ENCODE measurements at regions not wholly inside any gene's neighbourhood (a gene's known extent, or its start where the extent isn't known, plus 50 kb on each side); places are given as distances from the start of the nearest gene placed in this dataset.
A peak's percentile ranks its signal among the peaks of the same experiment; 100 is the strongest.

DNA sequence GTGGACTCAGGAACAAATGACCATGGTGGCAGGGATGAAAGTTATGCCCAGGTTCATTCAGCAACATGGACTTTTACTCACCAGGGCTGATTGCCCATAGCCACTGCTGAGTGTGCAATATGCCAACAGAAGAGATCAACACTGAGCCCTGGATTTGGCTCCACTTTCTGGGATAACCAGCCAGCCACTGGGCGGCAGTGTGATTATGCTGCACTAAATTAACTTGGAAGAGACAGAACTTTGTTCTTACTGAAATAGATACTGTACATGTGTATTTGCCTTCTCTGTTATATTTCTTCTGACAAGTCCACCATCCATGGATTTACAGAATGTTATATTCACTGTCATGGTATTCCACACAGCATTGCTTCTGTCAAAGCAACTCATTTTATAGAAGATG is 257.4 kb downstream of the TDRD3 start:
- Histone ChIP-seq H3K4me3 (no peak overlapping the region), H3K27me3 (no peaks in the 10 kb centered on the region), H3K4me1 (no peaks in the 10 kb centered on the region), H3K9me3 (no peaks in the 10 kb centered on the region), H3K27ac (no peak overlapping the region), H3K36me3 (no peaks in the 10 kb centered on the region)
- no peak for DNase-seq
- TF ChIP-seq POLR2A (IDR thresholded peaks at IDR 0.05) = no peak
- TF ChIP-seq, protein P1, sequence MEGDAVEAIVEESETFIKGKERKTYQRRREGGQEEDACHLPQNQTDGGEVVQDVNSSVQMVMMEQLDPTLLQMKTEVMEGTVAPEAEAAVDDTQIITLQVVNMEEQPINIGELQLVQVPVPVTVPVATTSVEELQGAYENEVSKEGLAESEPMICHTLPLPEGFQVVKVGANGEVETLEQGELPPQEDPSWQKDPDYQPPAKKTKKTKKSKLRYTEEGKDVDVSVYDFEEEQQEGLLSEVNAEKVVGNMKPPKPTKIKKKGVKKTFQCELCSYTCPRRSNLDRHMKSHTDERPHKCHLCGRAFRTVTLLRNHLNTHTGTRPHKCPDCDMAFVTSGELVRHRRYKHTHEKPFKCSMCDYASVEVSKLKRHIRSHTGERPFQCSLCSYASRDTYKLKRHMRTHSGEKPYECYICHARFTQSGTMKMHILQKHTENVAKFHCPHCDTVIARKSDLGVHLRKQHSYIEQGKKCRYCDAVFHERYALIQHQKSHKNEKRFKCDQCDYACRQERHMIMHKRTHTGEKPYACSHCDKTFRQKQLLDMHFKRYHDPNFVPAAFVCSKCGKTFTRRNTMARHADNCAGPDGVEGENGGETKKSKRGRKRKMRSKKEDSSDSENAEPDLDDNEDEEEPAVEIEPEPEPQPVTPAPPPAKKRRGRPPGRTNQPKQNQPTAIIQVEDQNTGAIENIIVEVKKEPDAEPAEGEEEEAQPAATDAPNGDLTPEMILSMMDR (IDR thresholded peaks at IDR 0.05) = peak in 2 of 6 experiments; percentile 36 to 38

DNA sequence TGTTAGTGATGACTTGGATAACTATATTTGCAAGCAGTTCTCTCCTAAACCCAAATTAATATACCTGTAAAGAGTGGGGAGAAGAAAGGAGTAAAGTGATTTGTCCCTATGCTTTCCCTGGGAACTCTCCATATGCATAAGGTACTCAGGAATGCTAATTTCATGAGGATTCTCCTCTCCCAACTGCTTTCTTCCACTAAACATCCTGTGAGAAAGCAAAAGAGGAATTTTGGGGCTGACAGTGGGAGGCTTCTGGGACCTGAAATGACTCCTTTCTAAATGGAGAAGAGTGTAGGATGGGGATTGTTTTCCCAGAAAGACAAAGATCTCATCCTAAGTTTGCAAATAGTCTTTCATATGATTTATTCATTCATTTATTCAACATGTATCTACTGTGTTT is 250.5 kb downstream of the TDRD3 start:
- no peaks in the 10 kb centered on the region for H3K4me1 ChIP-seq
- no peak for TF ChIP-seq POLR2A (IDR thresholded peaks at IDR 0.05)
- TF ChIP-seq, protein P1 (IDR thresholded peaks at IDR 0.05) = no peak
- no peak overlapping the region for H3K27ac ChIP-seq
- H3K9me3 ChIP-seq = no peaks in the 10 kb centered on the region
- H3K36me3 ChIP-seq = no peaks in the 10 kb centered on the region
- no peak overlapping the region for H3K4me3 ChIP-seq
- no peak for DNase-seq
- no peaks in the 10 kb centered on the region for H3K27me3 ChIP-seq

DNA sequence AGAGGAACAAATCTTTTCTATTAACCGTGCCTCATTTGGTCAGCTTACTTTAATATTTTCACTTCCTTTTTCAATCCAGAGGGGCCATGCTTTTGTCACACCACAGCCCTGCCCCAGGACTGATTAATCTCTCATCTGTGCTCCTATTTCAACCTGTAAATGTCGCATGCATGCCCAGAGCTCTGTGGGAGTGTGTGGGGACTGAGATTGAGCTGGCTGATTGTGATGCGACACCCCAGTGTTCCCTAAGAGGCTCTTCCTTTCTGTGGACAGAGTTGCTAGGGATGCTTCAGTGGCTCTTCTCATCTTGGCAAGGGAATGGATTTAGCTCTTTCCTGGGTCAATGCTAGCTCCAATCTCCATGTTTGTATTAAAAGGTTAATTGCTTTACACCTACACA is 249.6 kb downstream of the TDRD3 start:
- no peaks in the 10 kb centered on the region for H3K36me3 ChIP-seq
- TF ChIP-seq, protein P1 (IDR thresholded peaks at IDR 0.05) = no peak
- no peak for TF ChIP-seq POLR2A (IDR thresholded peaks at IDR 0.05)
- no peaks in the 10 kb centered on the region for H3K9me3 ChIP-seq
- H3K4me3 ChIP-seq = no peak overlapping the region
- H3K4me1 ChIP-seq = no peaks in the 10 kb centered on the region
- DNase-seq = no peak
- no peaks in the 10 kb centered on the region for H3K27me3 ChIP-seq
- H3K27ac ChIP-seq = no peak overlapping the region

DNA sequence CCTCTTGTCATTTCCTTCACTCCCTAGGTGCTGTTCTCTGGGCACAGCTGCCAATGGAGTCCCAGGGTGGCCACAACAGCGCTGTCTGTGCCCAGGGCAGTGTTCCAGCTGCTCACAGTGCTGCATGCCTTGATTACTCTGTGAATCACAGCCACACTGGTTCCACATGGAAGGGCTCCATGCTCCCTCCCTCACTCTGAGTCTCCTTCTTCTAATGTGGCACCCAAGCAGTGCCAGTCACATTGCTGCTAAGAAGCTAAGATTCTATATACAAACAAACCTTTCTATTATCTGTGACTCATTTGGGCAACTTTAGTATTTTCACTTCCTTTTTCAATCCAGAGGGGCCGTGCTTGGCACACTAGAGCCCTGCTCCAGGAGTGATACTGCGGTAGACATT is 248.7 kb downstream of the TDRD3 start:
- Histone ChIP-seq H3K9me3 (no peaks in the 10 kb centered on the region), H3K27ac (no peak overlapping the region), H3K4me1 (no peaks in the 10 kb centered on the region), H3K36me3 (no peaks in the 10 kb centered on the region), H3K4me3 (no peak overlapping the region), H3K27me3 (no peaks in the 10 kb centered on the region)
- DNase-seq = no peak
- TF ChIP-seq POLR2A (IDR thresholded peaks at IDR 0.05) = no peak
- TF ChIP-seq, protein P1 (IDR thresholded peaks at IDR 0.05) = no peak

DNA sequence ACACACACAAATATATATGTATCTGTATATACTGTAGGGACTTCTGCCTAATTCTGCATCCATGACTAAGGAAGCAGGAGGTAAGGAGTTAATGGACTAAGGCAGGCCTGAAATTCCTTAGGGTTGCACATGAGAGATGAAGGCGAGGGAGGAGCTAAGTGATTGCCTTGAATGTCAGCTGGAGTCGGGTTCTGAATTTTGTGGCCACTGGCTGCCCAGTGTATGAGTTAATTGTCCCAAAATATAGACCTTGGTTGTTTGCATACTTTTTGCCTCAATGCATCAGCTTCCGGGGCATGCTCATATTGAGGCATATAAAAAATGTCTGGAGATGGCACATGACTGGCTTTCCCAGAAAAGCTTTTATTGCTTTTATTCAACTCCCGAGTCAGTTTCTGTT is 245.5 kb downstream of the TDRD3 start:
- TF ChIP-seq POLR2A (IDR thresholded peaks at IDR 0.05) = no peak
- TF ChIP-seq, protein P1 (IDR thresholded peaks at IDR 0.05) = no peak
- Histone ChIP-seq H3K9me3 (no peaks in the 10 kb centered on the region), H3K27me3 (no peaks in the 10 kb centered on the region), H3K4me3 (no peak overlapping the region), H3K27ac (no peak overlapping the region), H3K36me3 (no peaks in the 10 kb centered on the region), H3K4me1 (no peaks in the 10 kb centered on the region)
- DNase-seq = no peak

DNA sequence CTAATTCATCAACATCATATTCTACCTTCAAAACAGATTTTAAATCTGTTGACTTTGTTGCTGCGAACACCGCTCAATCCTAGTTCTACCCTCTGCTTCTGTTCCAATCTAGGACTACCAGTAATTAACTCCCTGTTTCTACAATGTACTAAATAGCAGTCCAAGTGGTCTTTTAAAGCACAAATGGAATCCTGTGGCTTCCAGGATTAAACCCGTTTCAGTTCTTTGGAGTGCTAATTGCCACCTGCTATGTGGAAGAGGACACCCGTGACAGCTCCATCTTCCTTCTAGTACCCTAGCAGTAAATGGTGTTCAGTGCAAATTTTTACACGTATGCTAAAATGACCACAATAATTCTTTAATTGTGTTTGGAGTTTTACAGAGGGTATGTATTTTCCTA is 232.1 kb downstream of the TDRD3 start:
- TF ChIP-seq, protein P1 (IDR thresholded peaks at IDR 0.05) = no peak
- H3K9me3 ChIP-seq = no peaks in the 10 kb centered on the region

More for the DNA sequence above, 232.1 kb downstream of the TDRD3 start:
- Histone ChIP-seq H3K4me3 (no peak overlapping the region), H3K36me3 (no peaks in the 10 kb centered on the region), H3K4me1 (no peaks in the 10 kb centered on the region), H3K27ac (no peak overlapping the region), H3K27me3 (no peaks in the 10 kb centered on the region)
- no peak for DNase-seq

Measured in Peyer's patch (tissue), 4 donors.